ENCODE measurements at regions not wholly inside any gene's neighbourhood (a gene's known extent, or its start where the extent isn't known, plus 50 kb on each side); places are given as distances from the start of the nearest gene placed in this dataset.

GRCh38 chr12:17971850-17972249 lies 118.1 kb downstream of the RERGL start:
- TF ChIP-seq POLR2A (IDR thresholded peaks at IDR 0.05) (no peak), CTCF (IDR thresholded peaks at IDR 0.05) (no peak)
